AG10803 (cell line): ENCODE measurements at regions not wholly inside any gene's neighbourhood (a gene's known extent, or its start where the extent isn't known, plus 50 kb on each side); places are given as distances from the start of the nearest gene placed in this dataset.

Experiments used
- DNase-seq: peaks from one replicate; pipeline ENCODE4 v3.0.0; 2010; ENCODE audit warnings: low read depth
- H3K4me3 ChIP-seq: 2 replicates; pipeline ENCODE4 v1.5.1; 2011; ENCODE audit warnings: mild to moderate bottlenecking, low read length, control low read depth
- CTCF ChIP-seq: conservative IDR thresholded peaks from 2 replicates; pipeline ENCODE4 v1.5.1; 2011; ENCODE audit warnings: mild to moderate bottlenecking, low read length, control low read depth, inconsistent platforms

GRCh38 chr6:54718541-54719023 is 128.0 kb upstream of the FAM83B start:
- no peak for DNase-seq
- no peak for TF ChIP-seq CTCF
- no peak overlapping the region for H3K4me3 ChIP-seq

GRCh38 chr6:54719131-54719530 is 127.4 kb upstream of the FAM83B start:
- no peak overlapping the region for H3K4me3 ChIP-seq
- no peak for TF ChIP-seq CTCF
- no peak for DNase-seq

GRCh38 chr6:54719633-54720032 is 126.9 kb upstream of the FAM83B start:
- H3K4me3 ChIP-seq = no peak overlapping the region
- DNase-seq = no peak
- no peak for TF ChIP-seq CTCF

- peak; percentile 33 for DNase-seq
- TF ChIP-seq CTCF = no peak
- H3K4me3 ChIP-seq = no peak overlapping the region
Observed at GRCh38 chr6:54722328-54722727, 124.2 kb upstream of the FAM83B start.

GRCh38 chr6:54729716-54730115 is 116.9 kb upstream of the FAM83B start:
- TF ChIP-seq CTCF = no peak
- DNase-seq = no peak
- H3K4me3 ChIP-seq = no peak overlapping the region

GRCh38 chr6:54730767-54731630 is 115.6 kb upstream of the FAM83B start:
- DNase-seq = no peak
- TF ChIP-seq CTCF = no peak
- no peak overlapping the region for H3K4me3 ChIP-seq

GRCh38 chr6:54737247-54737646 is 109.3 kb upstream of the FAM83B start:
- H3K4me3 ChIP-seq = no peak overlapping the region
- DNase-seq = no peak
- peak; percentile 22; the same call in 1 of the 2 replicates for TF ChIP-seq CTCF
